ENCODE measurements at regions not wholly inside any gene's neighbourhood (a gene's known extent, or its start where the extent isn't known, plus 50 kb on each side); places are given as distances from the start of the nearest gene placed in this dataset.

DNA sequence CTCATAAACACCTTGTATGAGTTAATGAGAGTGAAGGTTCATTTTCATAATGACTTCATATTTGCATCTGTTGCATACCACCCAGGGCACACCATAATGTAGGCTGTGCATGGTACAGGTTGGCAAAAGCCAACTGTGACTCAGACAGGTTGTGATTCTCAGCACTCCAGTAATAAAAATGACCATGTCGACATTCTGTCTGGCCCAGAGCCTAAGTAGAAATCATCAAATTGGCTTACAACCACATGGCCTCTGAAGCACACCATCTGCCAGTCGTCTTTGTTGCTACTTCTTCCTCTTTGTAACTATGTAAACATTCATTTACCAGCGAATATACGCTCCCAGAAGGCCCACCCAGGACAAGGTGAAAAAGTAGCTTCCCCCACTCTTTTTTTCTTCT is 459.5 kb downstream of the GASK1B start:
- no peak for TF ChIP-seq CTCF (IDR thresholded peaks at IDR 0.05)
- TF ChIP-seq POLR2A (IDR thresholded peaks at IDR 0.05), result no peak

All from testis (tissue), 2 donors.